HG03571 (cell line): ENCODE measurements at regions not wholly inside any gene's neighbourhood (a gene's known extent, or its start where the extent isn't known, plus 50 kb on each side); places are given as distances from the start of the nearest gene placed in this dataset.

Experiments used
- ATAC-seq: cut with Tn5 transposase; IDR thresholded peaks from one replicate; pipeline ENCODE4 v1.9.1; 2021; ENCODE audit not compliant: unreplicated experiment

GRCh38 chr5:110342683-110343082, 383.8 kb downstream of the TMEM232 start:
- no peak for ATAC-seq

DNA sequence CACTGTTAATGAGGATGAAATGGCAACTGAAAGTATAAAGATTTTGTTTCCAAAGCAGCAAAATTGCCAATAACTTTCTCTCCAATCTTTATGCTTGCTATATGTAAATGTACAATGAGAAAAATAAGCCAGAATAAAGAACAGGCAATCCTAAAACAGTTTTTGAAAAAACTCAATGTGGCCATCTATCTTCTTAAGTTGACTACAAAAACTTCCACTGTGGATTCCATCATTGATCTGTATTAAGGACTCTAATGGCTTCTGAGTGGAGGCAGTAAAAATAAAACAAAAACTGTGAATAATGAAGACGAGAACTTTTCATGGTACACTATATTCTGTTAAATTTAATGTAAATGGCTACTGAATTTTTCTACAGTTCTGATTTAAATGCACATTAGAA, 382.9 kb downstream of the TMEM232 start:
- ATAC-seq: no peak

- no peak for ATAC-seq
These were observed 380.8 kb downstream of the TMEM232 start for GRCh38 chr5:110345623-110346022.

GRCh38 chr5:110346893-110347358, 379.5 kb downstream of the TMEM232 start:
- ATAC-seq: no peak

DNA sequence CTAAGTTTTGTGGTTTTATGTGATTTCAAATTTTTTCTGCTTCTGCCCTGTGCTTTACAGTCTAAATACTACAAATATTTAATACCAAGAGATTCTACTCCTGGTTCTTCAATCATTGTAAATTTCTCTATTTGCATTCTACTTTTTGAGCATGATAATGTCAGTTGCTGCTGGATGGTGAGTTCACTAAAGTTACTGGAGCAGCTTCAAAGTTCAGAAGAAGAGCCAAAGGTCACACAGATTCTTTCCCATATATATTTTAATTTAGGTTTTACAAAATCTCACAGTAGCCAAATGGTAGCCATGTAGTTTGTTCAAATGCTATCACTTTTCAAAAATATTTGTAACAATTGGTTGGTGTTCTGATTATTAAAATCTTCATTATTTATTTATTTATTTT, 378.7 kb downstream of the TMEM232 start:
- no peak for ATAC-seq

GRCh38 chr5:110351430-110351829, 375.0 kb downstream of the TMEM232 start:
- no peak for ATAC-seq

GRCh38 chr5:110354311-110354710, 372.2 kb downstream of the TMEM232 start:
- no peak for ATAC-seq

GRCh38 chr5:110354915-110355644, 371.4 kb downstream of the TMEM232 start:
- no peak for ATAC-seq

DNA sequence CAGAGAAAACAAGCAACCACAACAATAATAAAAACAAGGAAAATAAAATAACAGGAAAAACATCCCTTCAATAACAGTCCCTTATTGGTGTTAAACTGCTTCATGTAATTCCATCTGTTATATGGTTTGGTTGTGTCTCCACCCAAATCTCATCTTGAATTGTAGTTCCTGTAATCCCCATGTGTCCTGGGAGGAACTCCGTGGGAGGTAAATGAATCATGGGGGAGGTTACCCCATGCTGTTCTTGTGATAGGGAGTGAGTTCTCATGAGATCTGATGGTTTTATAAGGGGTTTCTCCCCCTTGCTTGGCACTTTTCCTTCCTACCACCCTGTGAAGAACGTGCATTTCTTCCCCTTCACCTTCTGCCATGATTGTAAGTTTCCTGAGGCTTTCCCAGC, 369.8 kb downstream of the TMEM232 start:
- no peak for ATAC-seq

GRCh38 chr5:110359221-110359620, 367.2 kb downstream of the TMEM232 start:
- no peak for ATAC-seq

DNA sequence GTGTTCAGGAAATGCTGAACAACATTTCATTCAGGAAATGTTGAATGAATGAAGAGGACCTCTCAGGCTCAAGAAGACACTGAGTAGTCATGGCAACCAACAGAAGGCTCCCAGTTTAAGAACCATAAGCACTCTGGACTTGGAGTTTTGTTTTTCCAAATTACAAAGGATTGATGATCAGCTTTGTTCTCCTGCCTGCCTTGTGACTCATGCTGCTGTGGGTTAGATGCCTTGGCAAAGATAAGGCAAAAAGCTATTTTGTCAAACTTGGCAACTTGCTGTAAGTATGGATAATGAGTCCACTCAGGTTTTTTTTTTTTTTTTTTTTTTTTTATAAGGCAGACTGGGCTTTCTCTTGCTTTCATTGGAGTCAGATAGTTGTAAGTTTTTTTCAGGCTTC, 365.0 kb downstream of the TMEM232 start:
- no peak for ATAC-seq

- ATAC-seq: no peak
These were observed 364.2 kb downstream of the TMEM232 start for GRCh38 chr5:110362261-110362660.

- no peak for ATAC-seq
These were observed 359.8 kb downstream of the TMEM232 start for GRCh38 chr5:110366716-110367115.
